HG03571 (cell line): ENCODE measurements at regions not wholly inside any gene's neighbourhood (a gene's known extent, or its start where the extent isn't known, plus 50 kb on each side); places are given as distances from the start of the nearest gene placed in this dataset.
"Not testable (repeated sequence)": the region's sequence is repeated elsewhere in the genome, so short reads cannot be mapped to it uniquely, and the experiment has no call there.

ENCODE experiments used
- ATAC-seq: cut with Tn5 transposase; IDR thresholded peaks from one replicate; pipeline ENCODE4 v1.9.1; 2021; ENCODE audit not compliant: unreplicated experiment

GRCh38 chr7:46137725-46138124 is 216.7 kb upstream of the IGFBP3 start:
- ATAC-seq: no peak

DNA sequence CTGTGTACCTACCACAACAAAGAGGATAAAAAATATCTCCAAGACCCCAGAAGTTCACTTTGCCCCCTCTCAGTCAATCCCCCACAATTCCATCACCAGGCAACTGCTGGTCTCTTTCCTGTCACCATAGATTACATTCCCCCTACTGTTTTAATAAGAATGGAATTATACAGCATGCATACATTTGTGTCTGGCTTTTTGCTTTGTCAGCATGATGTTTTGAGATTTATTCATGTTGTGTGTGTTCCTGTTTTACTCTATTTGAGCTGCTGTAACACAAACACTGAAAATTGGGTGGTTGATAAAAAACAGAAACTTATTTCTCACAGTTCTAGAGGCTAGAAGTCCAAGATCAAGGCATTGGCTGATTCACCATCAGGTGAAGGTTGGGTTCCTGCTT is 214.5 kb upstream of the IGFBP3 start:
- ATAC-seq: no peak

DNA sequence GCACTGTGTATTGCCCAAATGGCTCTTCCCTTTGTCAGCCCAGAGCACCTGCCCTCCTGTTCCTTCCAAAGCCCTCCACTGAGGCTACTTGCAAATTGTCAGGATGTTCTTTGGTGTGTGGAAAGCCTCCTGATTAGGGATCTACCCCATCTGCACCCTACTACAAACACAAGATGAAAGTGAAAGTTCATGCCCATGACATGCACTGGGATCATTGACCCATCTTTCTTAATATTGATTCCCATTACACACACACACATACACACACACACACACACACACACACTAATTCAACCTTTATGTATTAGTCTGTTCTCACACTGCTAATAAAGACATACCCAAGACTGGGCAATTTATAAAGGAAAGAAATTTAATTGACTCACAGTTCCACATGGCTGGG is 213.7 kb upstream of the IGFBP3 start:
- ATAC-seq: no peak

DNA sequence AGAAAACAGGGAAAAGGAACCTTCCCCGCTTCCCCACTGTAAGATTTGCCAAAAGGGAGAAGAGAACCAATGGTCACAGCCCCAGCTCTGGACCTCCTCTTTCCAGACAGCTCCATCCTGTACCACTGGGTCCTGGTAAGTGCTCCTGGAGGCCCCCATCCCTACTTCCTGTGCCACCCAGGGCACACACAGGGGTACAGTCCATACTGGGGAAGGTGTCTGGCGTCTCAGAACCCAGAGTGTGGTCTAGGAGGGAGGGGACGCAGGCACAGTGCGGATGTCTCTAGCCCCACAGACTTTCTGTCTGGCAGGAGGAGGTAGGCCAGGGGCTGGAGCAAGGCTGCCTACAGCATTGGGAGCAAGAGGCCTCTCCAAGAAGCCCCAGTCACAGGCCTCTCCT is 213.3 kb upstream of the IGFBP3 start:
- ATAC-seq: no peak

- no peak for ATAC-seq
Measured at GRCh38 chr7:46133751-46134150, 212.7 kb upstream of the IGFBP3 start.

DNA sequence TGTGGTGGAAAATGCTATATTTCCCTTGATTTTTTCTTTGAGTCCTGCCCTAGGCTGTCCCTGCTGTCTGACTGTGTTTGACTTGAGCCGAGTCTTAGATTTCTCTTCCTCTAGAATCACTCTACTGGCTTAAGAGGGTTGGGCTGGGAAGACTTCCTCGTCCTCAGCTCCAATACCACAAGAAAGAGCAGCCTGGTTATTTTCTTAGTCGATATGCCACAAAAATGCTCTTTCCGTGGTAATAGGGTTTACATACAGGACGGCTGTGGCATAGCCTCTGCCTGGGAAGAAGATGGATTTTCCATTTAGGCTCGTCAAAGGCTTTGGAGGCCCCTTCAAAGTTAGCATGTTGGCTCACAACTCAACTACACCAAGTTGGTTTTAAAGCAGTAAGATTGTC is 212.0 kb upstream of the IGFBP3 start:
- no peak for ATAC-seq

GRCh38 chr7:46131916-46132795 is 211.1 kb upstream of the IGFBP3 start:
- ATAC-seq: no peak

DNA sequence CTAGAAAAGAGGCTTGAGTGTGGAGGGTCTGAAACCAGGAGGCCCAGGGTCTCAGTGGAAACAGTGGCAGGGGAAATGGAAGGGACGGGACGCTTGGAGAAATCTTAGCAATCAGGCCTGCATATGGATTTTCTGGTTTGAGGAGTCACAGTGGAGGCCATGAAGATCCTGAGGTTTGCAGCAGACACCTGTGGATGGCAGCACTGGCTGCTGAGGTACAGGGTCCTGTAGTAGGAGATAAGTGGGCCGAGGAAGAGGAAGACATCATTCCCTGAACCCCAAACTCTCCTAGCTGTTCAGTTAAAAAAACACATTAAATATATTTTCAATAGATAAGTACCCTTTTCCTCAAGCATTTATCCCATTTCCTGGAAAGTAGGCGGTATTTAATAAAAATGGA is 208.8 kb upstream of the IGFBP3 start:
- ATAC-seq: no peak

- no peak for ATAC-seq
Measured at GRCh38 chr7:46127814-46128213, 206.7 kb upstream of the IGFBP3 start.

DNA sequence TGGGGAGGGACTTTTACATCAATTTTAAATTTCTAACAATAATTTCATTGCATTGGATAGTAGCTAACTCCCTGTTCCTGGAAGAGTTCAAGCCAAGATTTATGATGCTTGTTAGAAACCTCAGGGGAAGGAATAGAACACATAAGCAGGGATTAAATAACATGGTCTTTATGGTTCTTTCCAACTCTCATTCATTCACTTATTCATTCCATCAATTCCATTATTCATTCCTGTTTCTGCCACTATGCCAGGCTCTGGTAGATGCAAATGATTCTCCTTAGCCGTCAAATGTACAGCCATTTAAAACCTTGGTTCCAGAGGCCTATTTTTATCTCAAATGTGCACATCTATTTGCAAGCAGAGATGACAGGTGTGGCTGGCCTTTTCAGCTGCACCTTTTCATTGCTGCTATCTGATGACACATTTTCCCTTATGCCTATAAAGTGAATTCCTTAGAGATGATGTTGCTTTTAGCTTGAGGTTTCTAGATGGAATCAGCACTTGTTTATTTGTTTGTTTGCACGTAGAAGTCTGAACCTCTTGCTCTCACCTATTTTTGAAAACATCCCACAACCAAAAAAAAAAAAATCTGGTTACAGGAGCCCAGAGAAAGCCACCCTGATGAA is 205.7 kb upstream of the IGFBP3 start:
- no peak for ATAC-seq

GRCh38 chr7:46123756-46124343 is 202.8 kb upstream of the IGFBP3 start:
- ATAC-seq: no peak

DNA sequence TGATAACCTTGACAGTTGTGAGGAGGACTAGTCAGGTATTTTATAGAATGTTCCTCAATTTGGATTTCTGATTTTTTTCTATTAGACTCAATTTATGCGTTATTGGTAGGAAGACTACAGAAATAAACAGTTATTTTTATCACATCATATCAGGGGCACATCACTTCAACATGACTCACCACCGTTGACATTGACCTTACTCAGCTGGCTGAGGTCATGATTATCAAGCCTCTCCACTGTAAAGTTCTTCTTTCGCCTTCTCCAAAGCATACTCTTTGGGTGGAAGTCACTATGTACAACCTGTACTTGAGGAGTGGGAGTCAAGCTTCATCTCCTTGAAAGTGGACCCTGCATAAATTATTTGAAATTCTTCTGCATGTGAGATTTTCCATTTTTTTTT is 194.3 kb upstream of the IGFBP3 start:
- no peak for ATAC-seq

DNA sequence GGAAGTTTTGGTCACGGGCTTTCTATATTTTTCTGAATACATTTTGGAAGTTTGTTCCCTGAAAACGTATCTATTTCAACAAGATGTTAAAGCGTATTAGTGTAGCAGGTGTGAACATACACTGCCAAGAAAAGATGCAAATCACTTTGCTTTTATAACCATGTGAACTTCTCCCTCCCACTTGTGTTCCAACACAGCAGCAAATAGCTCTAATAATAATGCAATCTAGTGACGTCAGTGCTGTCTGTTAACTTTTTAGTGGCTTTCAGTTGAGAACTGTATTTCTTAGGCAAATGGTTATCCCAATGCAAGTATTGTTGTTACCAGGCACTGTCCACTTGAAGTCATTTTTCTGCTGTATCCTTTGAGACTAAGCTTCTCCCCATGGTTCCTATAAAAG is 188.4 kb upstream of the IGFBP3 start:
- ATAC-seq: no peak

GRCh38 chr7:46108272-46108671 is 187.2 kb upstream of the IGFBP3 start:
- no peak for ATAC-seq

DNA sequence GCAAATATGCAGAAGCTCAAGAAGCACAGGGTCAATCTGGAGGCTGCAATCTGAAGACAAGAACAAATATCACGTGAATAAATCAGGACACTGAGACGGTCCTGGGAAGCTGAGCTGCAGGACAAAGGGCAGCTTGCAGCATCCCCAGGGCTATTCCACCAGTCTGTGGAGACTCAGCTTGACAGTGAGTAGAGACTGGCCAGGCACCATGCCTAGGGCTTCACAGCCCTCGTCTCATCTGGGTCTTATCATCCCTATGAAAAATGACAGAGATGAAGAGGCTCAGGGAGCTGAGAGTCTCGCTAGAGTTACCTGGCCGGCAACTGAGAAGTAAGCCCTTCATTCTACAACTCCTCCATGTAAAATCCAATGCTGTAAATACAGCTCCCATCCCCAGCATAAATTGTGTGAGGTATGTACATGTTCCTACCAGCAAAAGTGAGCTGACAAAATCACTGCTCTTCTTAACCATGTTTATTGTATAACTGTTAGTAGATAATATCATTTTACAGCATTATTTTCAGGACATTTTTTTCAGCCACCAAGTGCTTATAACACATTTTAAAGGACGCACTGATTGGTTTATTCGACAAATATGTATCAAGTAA is 186.6 kb upstream of the IGFBP3 start:
- no peak for ATAC-seq

- no peak for ATAC-seq
Measured at GRCh38 chr7:46100521-46100920, 179.4 kb upstream of the IGFBP3 start.

- no peak for ATAC-seq
Measured at GRCh38 chr7:46099076-46099475, 178.0 kb upstream of the IGFBP3 start.

GRCh38 chr7:46091071-46091470 is 170.0 kb upstream of the IGFBP3 start:
- ATAC-seq: no peak

- ATAC-seq: no peak
Measured at GRCh38 chr7:46089281-46089680, 168.2 kb upstream of the IGFBP3 start.

DNA sequence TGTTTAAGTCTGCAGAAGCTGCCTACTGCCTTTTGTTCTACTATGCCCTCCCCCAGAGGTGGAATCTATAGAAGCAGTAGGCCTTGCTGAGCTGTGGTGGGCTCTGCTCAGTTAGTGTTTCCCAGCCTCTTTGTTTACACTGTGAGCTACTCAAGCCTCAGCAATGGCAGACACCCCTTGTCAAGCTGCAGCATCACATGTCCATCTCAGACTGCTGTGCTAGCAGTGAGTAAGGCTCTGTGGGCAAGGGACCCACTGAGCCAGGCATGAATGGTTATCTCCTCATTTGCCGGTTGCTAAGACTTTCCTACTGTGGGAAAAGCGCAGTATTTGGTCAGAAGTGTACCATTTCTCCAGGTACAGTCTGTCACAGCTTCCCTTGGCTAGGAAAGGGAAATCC is 167.4 kb upstream of the IGFBP3 start:
- not testable (repeated sequence) for ATAC-seq

DNA sequence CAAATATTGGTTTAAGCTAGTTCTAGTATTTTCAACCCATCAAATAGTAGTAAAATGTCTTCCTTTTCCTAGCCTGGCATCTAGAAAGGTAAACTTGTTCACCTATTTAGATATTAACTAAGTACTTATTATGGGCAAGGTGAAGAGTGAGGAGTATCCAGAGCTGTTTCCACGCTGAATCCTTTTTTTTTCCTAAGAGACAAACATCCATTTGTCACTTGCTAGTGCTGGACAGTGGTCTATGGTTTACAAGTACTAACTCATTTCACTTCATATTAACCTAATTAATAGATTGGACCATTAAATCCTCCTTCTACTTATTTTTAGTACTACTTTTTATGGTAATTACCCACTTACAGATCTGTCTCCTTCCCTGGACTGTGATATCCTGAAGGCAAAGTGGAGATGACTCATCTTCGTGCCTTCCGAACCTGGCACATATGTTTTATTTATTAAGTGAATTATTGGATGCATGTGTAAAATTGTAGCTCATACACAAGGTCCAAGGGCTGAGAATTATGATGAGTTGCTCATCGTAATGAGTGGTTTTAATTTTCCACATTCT is 159.6 kb upstream of the IGFBP3 start:
- no peak for ATAC-seq
